EH (cell line): ENCODE measurements at regions not wholly inside any gene's neighbourhood (a gene's known extent, or its start where the extent isn't known, plus 50 kb on each side); places are given as distances from the start of the nearest gene placed in this dataset.

Source experiments
- DNase-seq: peaks from one replicate; pipeline ENCODE4 v3.0.0-alpha.2; 2015; ENCODE audit warnings: low read depth

- peak; percentile 45 for DNase-seq
Observed at GRCh38 chr12:84741692-84742091, 170.9 kb downstream of the SLC6A15 start.

GRCh38 chr12:84741031-84741430, 171.6 kb downstream of the SLC6A15 start:
- no peak for DNase-seq

GRCh38 chr12:84740602-84741001, 172.0 kb downstream of the SLC6A15 start:
- DNase-seq = no peak

- DNase-seq = peak; percentile 97
Observed at GRCh38 chr12:84738481-84738972, 174.1 kb downstream of the SLC6A15 start.

- DNase-seq = no peak
Observed at GRCh38 chr12:84732828-84733340, 179.7 kb downstream of the SLC6A15 start.

GRCh38 chr12:84730561-84731162, 181.9 kb downstream of the SLC6A15 start:
- no peak for DNase-seq

- peak; percentile 39 for DNase-seq
Observed at GRCh38 chr12:84727961-84728360, 184.6 kb downstream of the SLC6A15 start.

- no peak for DNase-seq
Observed at GRCh38 chr12:84726780-84727179, 185.8 kb downstream of the SLC6A15 start.

GRCh38 chr12:84723988-84724387, 188.6 kb downstream of the SLC6A15 start:
- no peak for DNase-seq

GRCh38 chr12:84719997-84720396, 192.6 kb downstream of the SLC6A15 start:
- DNase-seq = no peak

- DNase-seq = no peak
Observed at GRCh38 chr12:84718906-84719305, 193.7 kb downstream of the SLC6A15 start.

GRCh38 chr12:84712747-84713146, 199.9 kb downstream of the SLC6A15 start:
- no peak for DNase-seq

- DNase-seq = no peak
Observed at GRCh38 chr12:84706374-84706773, 206.2 kb downstream of the SLC6A15 start.

- DNase-seq = no peak
Observed at GRCh38 chr12:84704856-84705255, 207.7 kb downstream of the SLC6A15 start.

- peak; percentile 46 for DNase-seq
Observed at GRCh38 chr12:84702001-84702400, 210.6 kb downstream of the SLC6A15 start.

- peak; percentile 45 for DNase-seq
Observed at GRCh38 chr12:84701041-84701440, 211.6 kb downstream of the SLC6A15 start.

- DNase-seq = no peak
Observed at GRCh38 chr12:84698576-84699333, 213.8 kb downstream of the SLC6A15 start.

- peak; percentile 65 for DNase-seq
Observed at GRCh38 chr12:84696908-84697540, 215.6 kb downstream of the SLC6A15 start.

- peak; percentile 48 for DNase-seq
Observed at GRCh38 chr12:84696281-84696680, 216.3 kb downstream of the SLC6A15 start.

GRCh38 chr12:84694116-84694515, 218.5 kb downstream of the SLC6A15 start:
- DNase-seq = peak; percentile 11

GRCh38 chr12:84692071-84692470, 220.5 kb downstream of the SLC6A15 start:
- DNase-seq = no peak

GRCh38 chr12:84691266-84691665, 221.3 kb downstream of the SLC6A15 start:
- no peak for DNase-seq

GRCh38 chr12:84689638-84690037, 223.0 kb downstream of the SLC6A15 start:
- no peak for DNase-seq
